Suprapubic skin (tissue), 4 donors: ENCODE measurements at regions not wholly inside any gene's neighbourhood (a gene's known extent, or its start where the extent isn't known, plus 50 kb on each side); places are given as distances from the start of the nearest gene placed in this dataset.

Experiments
- DNase-seq, 2 donors: peaks; one replicate each; pipeline ENCODE4 v3.0.0-alpha.2; 2019; ENCODE audit warnings: low spot score in 2 of 2
- H3K27ac ChIP-seq: fragments of 200-600 bp; sonication (generic); one replicate; pipeline ENCODE4 v1.5.1; 2019
- H3K27me3 ChIP-seq: fragments of 200-600 bp; sonication (generic); one replicate; pipeline ENCODE4 v1.5.1; 2019
- H3K36me3 ChIP-seq: fragments of 200-600 bp; sonication (generic); one replicate; pipeline ENCODE4 v1.5.1; 2019
- H3K4me1 ChIP-seq: fragments of 200-600 bp; sonication (generic); one replicate; pipeline ENCODE4 v1.5.1; 2019
- H3K4me3 ChIP-seq: fragments of 200-600 bp; sonication (generic); one replicate; pipeline ENCODE4 v1.5.1; 2019; ENCODE audit warnings: mild to moderate bottlenecking
- H3K9me3 ChIP-seq: fragments of 200-600 bp; sonication (generic); one replicate; pipeline ENCODE4 v1.5.1; 2019
- EP300 ChIP-seq: sonication (generic); formaldehyde crosslinking; IDR thresholded peaks from one replicate; pipeline ENCODE4 v1.6.1; 2017; ENCODE audit warnings: antibody characterized with exemption
- POLR2A ChIP-seq, 2 donors: fragments of 450-650 bp; IDR thresholded peaks; one replicate each; pipeline ENCODE4 v1.6.1; 2017; ENCODE audit warnings: antibody characterized with exemption in 2 of 2, mild to moderate bottlenecking in 2 of 2, moderate library complexity in 2 of 2
- POLR2AphosphoS5 ChIP-seq, 3 donors: sonication (generic); formaldehyde crosslinking; IDR thresholded peaks; one replicate each; pipeline ENCODE4 v1.6.1; 2017; ENCODE audit warnings: antibody characterized with exemption in 3 of 3
- WGBS: methylation state at CpG from one replicate; pipeline ENCODE4 v1.1.5; 2018; 5-methylcytosine and 5-hydroxymethylcytosine counted together
- TF ChIP-seq, protein P1 (sequence below), 2 donors: fragments of 200-600 bp in 1 of 2; fragments of 450-650 bp in 1 of 2; sonication (generic) in 1 of 2; IDR thresholded peaks; one replicate each; pipeline ENCODE4 v1.5.1; 2016 to 2019; ENCODE audit warnings: antibody characterized with exemption in 2 of 2, mild to moderate bottlenecking in 1 of 2, moderate library complexity in 1 of 2

DNA sequence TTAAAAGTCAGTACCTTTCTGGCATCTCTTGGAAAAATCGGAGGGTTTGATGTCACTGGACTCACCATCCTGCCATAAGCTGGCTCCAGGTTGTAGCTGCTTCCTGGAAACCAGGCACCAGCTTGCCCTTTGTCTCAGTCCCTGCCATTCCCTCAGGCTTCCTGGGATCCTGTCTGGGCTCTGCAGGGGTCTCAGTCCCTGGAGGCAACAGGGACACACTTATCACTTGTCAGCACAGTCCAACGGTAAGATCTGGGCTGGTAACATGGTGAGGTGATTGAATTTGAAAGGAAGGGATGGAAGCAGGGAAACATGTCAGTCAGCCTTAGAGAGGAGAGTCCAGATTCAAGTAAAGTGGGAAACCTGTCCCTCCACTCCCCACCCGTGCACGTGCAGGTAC lies 147.6 kb upstream of the ECI2 start:
- no peak for TF ChIP-seq EP300
- TF ChIP-seq POLR2A (IDR thresholded peaks at IDR 0.05) = no peak
- TF ChIP-seq, protein P1, sequence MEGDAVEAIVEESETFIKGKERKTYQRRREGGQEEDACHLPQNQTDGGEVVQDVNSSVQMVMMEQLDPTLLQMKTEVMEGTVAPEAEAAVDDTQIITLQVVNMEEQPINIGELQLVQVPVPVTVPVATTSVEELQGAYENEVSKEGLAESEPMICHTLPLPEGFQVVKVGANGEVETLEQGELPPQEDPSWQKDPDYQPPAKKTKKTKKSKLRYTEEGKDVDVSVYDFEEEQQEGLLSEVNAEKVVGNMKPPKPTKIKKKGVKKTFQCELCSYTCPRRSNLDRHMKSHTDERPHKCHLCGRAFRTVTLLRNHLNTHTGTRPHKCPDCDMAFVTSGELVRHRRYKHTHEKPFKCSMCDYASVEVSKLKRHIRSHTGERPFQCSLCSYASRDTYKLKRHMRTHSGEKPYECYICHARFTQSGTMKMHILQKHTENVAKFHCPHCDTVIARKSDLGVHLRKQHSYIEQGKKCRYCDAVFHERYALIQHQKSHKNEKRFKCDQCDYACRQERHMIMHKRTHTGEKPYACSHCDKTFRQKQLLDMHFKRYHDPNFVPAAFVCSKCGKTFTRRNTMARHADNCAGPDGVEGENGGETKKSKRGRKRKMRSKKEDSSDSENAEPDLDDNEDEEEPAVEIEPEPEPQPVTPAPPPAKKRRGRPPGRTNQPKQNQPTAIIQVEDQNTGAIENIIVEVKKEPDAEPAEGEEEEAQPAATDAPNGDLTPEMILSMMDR (IDR thresholded peaks at IDR 0.05) = no peak
- TF ChIP-seq POLR2AphosphoS5 (IDR thresholded peaks at IDR 0.05) = no peak
- peaks cover 3% of the 10 kb centered on the region for H3K27me3 ChIP-seq
- WGBS = 65% methylated on average over 4 of the region's 4 CpGs
- no peaks in the 10 kb centered on the region for H3K9me3 ChIP-seq
- H3K27ac ChIP-seq = no peak overlapping the region
- H3K4me1 ChIP-seq = peaks cover 23% of the 10 kb centered on the region
- H3K36me3 ChIP-seq = no peaks in the 10 kb centered on the region
- no peak overlapping the region for H3K4me3 ChIP-seq
- DNase-seq = no peak

DNA sequence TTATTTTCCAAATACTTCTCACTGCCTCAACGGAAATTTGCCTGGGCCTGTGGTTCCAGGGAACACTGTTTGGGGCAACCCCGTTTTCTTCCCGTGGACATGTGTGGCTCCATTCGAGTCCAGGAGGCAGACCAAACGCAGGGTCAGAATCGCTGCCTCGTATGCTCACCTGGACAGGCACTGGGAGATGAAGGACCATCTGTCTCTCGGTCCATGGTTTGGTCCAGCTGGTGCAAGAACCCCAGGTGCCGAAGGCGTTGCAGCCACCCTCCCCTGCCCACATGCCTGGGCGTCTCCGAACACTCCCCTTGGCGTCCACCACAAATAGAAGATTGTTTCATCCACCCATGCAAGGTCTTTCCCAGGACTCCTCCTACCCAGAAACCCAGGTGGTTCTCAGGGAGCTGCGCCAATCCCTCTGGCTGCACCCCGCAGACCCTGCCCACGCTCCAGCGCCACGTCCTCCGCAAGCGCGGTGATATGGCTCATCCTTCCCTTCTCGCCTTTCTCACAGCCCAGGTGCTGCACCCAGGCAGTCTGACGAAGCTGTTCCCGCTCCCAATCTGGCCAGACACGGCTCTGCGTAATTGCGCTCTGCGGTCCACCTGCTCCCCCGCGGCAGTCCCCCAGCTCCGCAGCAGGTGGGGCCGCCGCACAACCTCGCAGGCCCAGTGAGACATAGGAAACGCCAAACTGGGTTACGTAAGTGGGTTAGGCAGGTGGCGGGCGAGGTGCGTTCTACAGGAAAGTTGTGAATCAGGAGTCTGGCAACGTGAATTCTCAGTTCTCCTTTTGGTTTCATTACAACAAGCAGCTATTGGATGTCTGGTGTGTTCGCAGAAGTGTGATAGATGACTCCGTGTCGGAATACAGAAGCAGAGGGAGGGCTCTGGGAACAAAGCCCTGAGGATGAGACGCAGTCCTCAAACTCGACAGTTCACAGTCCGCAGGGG lies 146.2 kb upstream of the ECI2 start:
- H3K27ac ChIP-seq = peak overlapping the region; percentile 57
- peaks cover 23% of the 10 kb centered on the region for H3K4me1 ChIP-seq
- H3K27me3 ChIP-seq = peaks cover 3% of the 10 kb centered on the region
- TF ChIP-seq, protein P1 (IDR thresholded peaks at IDR 0.05) = peak; percentile 35 to 56
- TF ChIP-seq POLR2AphosphoS5 (IDR thresholded peaks at IDR 0.05) (peak in 1 of 3 donors; percentile 87), EP300 (no peak), POLR2A (IDR thresholded peaks at IDR 0.05) (no peak)
- DNase-seq = peak in 1 of 2 donors; percentile 69
- H3K36me3 ChIP-seq = no peaks in the 10 kb centered on the region
- 31% methylated on average over 29 of the region's 46 CpGs for WGBS
- no peaks in the 10 kb centered on the region for H3K9me3 ChIP-seq
- peak overlapping the region; percentile 35 for H3K4me3 ChIP-seq

DNA sequence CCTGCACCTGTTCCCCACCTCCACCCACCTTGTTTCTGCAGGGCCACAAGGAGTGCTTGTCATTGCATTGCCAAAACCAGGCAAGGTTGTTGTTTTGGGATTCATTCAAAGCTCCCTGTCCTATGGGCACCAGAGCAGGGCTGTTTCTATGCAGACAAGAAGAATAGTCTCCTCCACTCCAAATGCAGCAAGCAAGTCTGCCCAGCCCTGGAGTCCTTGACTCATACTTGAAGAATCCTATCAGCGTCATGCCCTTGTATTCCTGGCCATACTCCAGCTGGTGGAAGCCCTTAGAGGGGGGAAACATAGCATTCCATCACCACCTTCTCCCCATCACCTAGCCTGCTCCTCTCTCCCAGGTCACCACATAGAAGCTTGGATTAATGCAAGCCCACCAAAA lies 145.3 kb upstream of the ECI2 start:
- peaks cover 3% of the 10 kb centered on the region for H3K27me3 ChIP-seq
- H3K36me3 ChIP-seq = no peaks in the 10 kb centered on the region
- TF ChIP-seq, protein P1 (IDR thresholded peaks at IDR 0.05) = no peak
- TF ChIP-seq POLR2AphosphoS5 (IDR thresholded peaks at IDR 0.05) (no peak), EP300 (no peak), POLR2A (IDR thresholded peaks at IDR 0.05) (no peak)
- no peak overlapping the region for H3K4me3 ChIP-seq
- peak overlapping the region; percentile 57 for H3K27ac ChIP-seq
- H3K9me3 ChIP-seq = no peaks in the 10 kb centered on the region
- no peak for DNase-seq
- H3K4me1 ChIP-seq = peaks cover 23% of the 10 kb centered on the region
- WGBS = 20% methylated on average over 1 of the region's 1 CpG

DNA sequence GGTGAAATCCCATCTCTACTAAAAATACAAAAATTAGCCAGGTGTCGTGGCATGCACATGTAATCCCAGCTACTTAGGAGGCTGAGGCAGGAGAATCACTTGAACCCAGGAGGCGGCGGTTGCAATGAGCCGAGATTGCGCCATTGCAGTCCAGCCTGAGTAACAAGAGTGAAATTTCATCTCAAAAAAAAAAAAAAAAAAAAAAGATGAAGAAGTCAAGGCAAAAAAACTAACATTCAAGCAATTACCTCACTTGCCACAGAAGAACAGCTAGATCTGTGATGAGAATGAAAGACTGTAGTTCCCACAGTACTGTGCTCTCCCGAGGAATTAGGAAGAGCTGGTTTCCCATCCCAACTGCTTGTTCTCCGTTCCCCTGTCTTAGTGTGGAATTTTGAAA lies 144.7 kb upstream of the ECI2 start:
- H3K27ac ChIP-seq = no peak overlapping the region
- H3K36me3 ChIP-seq = no peaks in the 10 kb centered on the region
- no peak for DNase-seq
- H3K27me3 ChIP-seq = peaks cover 3% of the 10 kb centered on the region
- 86% methylated on average over 7 of the region's 7 CpGs for WGBS
- peaks cover 23% of the 10 kb centered on the region for H3K4me1 ChIP-seq
- H3K4me3 ChIP-seq = no peak overlapping the region
- TF ChIP-seq EP300 (no peak), POLR2AphosphoS5 (IDR thresholded peaks at IDR 0.05) (no peak), POLR2A (IDR thresholded peaks at IDR 0.05) (no peak)
- TF ChIP-seq, protein P1 (IDR thresholded peaks at IDR 0.05) = no peak
- H3K9me3 ChIP-seq = no peaks in the 10 kb centered on the region

DNA sequence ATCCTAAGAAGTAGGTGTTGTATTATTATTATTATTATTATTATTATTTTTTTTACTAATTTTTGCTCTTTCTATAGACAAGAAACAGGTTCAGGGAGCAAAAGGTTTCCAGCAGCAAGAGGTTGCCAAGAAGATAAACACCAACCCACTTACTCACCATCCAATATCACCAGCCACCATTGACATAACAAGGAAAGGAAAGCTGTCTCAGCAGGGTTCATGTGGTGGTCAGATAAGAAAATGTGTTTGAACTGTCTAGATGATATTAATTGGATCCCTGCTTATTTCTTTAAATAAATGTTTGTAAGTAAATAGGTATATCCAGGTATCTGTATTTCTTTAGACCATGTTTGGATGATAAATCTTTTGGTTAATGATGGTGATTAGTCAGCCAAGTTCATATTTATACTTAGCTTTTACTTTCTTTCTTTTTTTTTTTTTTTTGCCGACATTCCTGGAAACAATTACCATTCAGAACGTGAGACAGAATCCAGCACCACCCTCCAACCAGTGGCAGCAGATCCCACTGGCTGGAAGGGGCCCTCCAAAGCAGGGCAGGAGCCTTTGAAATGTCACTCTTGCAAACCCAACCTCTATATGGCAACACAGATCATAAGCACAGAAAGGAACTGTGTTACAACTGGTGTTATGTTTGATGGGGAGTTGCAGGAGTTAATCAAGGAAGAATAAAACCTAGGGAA lies 139.2 kb upstream of the ECI2 start:
- H3K4me1 ChIP-seq = peaks cover 2% of the 10 kb centered on the region
- DNase-seq = no peak
- H3K36me3 ChIP-seq = no peaks in the 10 kb centered on the region
- TF ChIP-seq POLR2A (IDR thresholded peaks at IDR 0.05) = no peak
- no peak for TF ChIP-seq EP300
- TF ChIP-seq, protein P1 (IDR thresholded peaks at IDR 0.05) = no peak
- no peak for TF ChIP-seq POLR2AphosphoS5 (IDR thresholded peaks at IDR 0.05)
- 11% methylated on average over 2 of the region's 2 CpGs for WGBS
- H3K4me3 ChIP-seq = no peak overlapping the region
- no peaks in the 10 kb centered on the region for H3K27me3 ChIP-seq
- no peak overlapping the region for H3K27ac ChIP-seq
- H3K9me3 ChIP-seq = no peaks in the 10 kb centered on the region
